T47D (cell line): ENCODE measurements at regions not wholly inside any gene's neighbourhood (a gene's known extent, or its start where the extent isn't known, plus 50 kb on each side); places are given as distances from the start of the nearest gene placed in this dataset.

Source experiments
- DNase-seq, 2 experiments: peaks; one replicate each; pipeline versions ENCODE4 v3.0.0 to v3.0.0-alpha.2; 2011 to 2012; ENCODE audit warnings: low read depth in 1 of 2, low spot score in 1 of 2
- JUND ChIP-seq: IDR thresholded peaks from 2 replicates; pipeline ENCODE4 v1.6.1; 2012; ENCODE audit warnings: low read depth
- in situ Hi-C: cut with HindIII; loops from 2 replicates; pipeline ENCODE4 v1.10.0; 2016; ENCODE audit warnings: low sequenced_read_pairs, low pct_unique_long_range_greater_than_20kb

DNA sequence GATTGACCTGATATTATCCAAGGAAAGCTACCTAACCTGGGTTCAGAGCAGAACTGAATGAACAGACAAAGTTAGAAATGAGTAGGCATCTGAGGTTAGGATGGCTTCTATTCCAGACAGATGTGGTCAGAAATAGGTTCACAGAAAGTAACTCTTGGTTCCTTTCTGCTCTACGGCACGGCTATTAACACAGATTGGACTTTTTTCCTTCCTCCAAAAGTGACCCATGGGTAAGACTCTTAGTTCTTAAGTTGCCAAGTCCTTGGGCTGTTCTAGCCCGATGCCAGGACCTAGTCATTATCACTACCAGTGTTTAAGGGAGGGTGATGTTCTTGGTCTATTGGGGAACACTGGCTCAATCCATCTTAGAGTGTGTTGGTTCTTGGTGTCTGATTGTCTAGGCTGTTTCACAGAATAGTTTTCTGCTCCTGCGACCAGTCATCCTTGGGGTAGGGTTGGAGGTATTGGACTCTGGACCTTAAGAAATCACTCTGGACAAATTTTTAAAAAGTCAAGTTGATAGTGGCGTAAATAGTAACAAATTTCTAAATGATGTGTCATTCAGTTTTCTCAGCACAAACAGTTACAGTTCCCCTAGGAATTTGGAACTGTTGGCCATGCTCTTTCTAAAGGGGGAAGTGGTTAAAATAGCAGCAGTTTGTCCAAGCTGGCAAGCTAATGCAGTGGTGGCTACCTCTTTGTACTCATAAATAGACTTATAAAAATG lies 60.1 kb upstream of the MYCBP2 start:
- no peak for DNase-seq
- no peak for TF ChIP-seq JUND
- in situ Hi-C loops = no loop called here

DNA sequence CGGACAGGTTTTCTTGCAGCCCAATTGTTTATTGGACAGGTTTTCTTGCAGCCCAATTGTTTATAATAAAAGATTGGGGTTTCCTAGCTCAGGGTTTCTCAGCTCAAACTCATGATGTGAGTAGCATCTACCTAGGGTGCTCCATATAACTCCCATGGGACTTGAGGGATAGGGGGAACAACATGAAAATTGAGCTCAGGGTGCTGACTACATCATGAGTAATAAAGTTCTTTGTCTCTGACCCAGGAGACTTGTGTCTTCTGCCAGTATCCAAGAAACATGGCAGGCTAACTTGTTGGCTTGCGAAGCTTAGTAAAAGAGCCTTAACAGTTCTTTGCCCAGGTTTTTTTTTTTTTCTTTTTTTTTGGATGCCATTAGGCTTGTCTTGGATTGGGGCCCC lies 59.2 kb upstream of the MYCBP2 start:
- in situ Hi-C loops = no loop called here
- no peak for DNase-seq
- no peak for TF ChIP-seq JUND

DNA sequence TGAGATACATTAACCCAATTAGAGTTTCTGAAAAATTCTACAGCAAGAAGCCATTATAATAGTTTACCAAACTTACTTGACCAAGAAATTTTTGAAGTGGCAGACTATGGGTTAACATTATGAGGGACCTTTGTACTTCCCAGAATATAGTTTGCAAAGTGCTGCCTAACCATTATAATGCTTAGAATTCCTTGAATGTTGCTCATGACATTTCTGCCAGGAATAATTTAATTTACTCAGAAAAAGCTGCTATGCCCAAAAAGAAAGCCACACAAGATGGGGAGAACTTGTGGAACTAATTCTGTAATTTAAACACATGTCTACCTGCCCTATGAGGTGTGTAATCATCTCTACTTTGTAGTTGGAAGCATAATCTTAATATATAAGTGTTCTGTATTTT lies 58.1 kb upstream of the MYCBP2 start:
- no peak for DNase-seq
- in situ Hi-C loops = no loop called here
- TF ChIP-seq JUND = no peak

DNA sequence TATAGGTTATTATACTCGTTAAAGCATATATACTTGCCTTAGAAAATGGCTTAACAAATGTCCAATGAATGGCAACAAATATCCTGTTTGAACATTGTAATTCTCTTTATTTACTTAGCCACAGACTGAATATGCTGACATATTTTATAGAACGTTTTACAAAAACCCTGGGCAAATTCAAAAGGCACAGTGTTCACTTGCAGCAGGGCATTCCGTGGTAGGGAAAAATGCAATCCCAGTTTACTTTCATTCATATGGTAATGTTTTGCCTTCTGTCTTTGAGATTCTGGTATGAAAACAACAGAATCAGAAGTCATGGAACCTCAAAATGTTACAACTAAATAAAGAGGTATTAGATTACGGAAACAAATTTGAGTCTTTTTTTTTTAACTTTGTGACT lies 56.2 kb upstream of the MYCBP2 start:
- DNase-seq = no peak
- in situ Hi-C loops = no loop called here
- TF ChIP-seq JUND = no peak

DNA sequence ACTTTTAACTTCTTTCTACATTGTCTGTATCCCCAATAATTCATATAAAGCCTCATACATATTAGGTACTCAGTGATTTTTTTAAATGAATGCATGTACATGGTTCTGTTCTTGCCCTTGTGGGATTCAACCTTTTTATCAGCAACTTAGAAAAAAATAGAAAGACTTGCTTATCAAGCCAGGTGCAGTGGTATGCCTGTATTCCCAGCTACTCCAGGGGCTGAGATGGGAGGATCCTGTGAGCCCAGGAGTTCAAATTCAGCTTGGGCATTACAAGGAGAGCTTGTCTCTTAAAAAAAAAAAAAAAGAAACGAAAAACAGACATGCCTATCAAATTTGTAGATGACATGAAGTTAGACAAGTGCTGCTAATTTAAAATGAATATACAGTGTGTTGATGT lies 54.2 kb upstream of the MYCBP2 start:
- DNase-seq = no peak
- TF ChIP-seq JUND = no peak

DNA sequence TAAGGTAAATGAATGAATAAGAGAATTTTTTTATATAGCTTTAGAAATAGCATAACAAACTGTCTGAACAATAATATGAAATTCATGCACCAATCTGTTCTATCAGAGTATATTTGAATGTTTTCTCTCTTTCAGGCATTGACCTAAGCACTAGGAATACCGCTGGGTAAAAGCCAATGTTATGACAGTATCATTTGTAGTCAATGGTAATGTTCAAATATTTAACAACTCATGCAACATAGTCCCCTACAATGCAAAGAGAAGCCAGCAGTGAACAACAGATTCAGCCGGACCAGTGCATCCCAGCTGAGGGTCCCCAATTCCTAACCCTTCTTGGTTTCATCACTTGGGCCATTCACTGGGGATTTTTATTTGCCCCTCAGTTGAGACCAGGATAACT lies 52.6 kb upstream of the MYCBP2 start:
- no peak for TF ChIP-seq JUND
- no peak for DNase-seq
- in situ Hi-C loops = no loop called here

More for the DNA sequence above, 54.2 kb upstream of the MYCBP2 start:
- in situ Hi-C loops = no loop called here

DNA sequence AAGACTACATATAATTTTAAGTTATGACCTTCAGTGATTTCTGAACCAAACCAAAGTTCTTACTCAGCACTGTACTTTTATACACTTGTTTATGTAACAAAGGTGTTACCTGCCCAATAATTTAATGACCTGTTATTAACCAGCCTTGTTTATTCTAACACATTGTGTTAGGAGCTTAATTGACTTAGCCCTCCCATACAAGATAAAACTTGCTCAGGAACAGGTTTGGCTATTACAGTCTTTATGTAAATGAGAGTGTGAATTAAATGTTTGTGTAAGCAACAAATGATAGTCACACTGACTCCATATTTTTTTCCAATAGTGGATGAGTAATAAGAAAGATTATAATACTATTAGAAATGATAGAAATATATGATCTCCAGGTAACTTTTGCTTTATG lies 51.8 kb upstream of the MYCBP2 start:
- in situ Hi-C loops = no loop called here
- DNase-seq = no peak
- TF ChIP-seq JUND = no peak

DNA sequence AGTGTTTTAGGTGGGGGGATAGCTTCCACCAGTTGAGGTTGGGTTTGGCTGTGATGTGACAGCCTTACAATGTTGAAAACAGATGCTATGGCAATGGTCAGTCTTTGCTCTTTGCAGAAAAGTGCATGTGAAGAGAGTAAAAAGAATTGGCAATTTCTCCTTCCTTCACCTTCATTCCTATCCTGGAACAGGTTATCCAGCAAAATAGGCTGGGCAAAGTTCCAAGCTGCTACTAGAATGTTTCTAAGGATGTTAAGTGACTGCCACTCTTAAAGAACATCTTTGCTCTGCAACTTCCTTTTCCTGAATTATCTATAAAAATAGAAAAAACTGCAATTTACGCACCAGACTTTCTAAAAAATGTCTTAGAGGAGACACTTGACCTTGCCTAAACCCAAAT lies 50.1 kb upstream of the MYCBP2 start:
- peak in 1 of 2 experiments; percentile 47 for DNase-seq
- in situ Hi-C loops = no loop called here
- no peak for TF ChIP-seq JUND
